ENCODE measurements at regions not wholly inside any gene's neighbourhood (a gene's known extent, or its start where the extent isn't known, plus 50 kb on each side); places are given as distances from the start of the nearest gene placed in this dataset.

DNA sequence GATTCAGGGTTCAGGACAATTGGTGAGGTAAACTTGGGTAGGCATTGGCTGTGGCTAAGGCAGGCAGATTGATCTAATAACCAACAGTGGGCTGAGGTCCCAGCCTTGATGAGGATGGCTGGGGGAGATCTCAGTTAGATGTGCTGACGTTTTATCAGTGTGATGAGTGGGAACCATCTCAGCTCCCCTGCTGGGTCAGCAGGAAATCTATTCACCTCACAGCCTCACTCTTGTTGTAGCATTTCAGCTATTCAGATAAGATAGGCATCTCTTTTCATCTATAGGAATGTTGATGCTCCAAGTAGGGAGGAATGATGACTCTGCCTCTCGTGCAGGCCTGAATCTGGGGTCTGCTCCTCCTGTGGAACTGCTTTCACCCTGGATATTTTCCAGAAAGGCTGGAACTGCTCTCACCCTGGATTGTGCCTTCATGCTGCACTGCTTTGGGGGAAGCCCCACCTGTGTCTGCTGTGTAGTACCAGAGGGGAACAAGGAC is 973.7 kb downstream of the NSUN3 start:
- TF ChIP-seq CTCF (conservative IDR thresholded peaks at IDR 0.05; ENCODE audit: low read depth, low read length) (no peak), EZH2 (IDR thresholded peaks at IDR 0.05; ENCODE audit: low read length, unreplicated experiment) (no peak), EZH2phosphoT487 (IDR thresholded peaks at IDR 0.05; ENCODE audit: borderline replicate concordance, low read length) (no peak)

All from PC-3 (cell line).